B cell (primary cell): ENCODE measurements at regions not wholly inside any gene's neighbourhood (a gene's known extent, or its start where the extent isn't known, plus 50 kb on each side); places are given as distances from the start of the nearest gene placed in this dataset.

Source experiments
- EZH2 ChIP-seq: IDR thresholded peaks from 2 replicates; pipeline ENCODE4 v1.6.1; 2012; ENCODE audit warnings: borderline replicate concordance, low read depth, mild to moderate bottlenecking, moderate library complexity, low read length; ENCODE audit not compliant: insufficient read depth, poor library complexity, severe bottlenecking
- TF ChIP-seq, protein P1 (sequence below): fragments of 200-600 bp; IDR thresholded peaks from one replicate; pipeline ENCODE4 v1.8.0; 2022; ENCODE audit warnings: antibody characterized with exemption, mild to moderate bottlenecking

DNA sequence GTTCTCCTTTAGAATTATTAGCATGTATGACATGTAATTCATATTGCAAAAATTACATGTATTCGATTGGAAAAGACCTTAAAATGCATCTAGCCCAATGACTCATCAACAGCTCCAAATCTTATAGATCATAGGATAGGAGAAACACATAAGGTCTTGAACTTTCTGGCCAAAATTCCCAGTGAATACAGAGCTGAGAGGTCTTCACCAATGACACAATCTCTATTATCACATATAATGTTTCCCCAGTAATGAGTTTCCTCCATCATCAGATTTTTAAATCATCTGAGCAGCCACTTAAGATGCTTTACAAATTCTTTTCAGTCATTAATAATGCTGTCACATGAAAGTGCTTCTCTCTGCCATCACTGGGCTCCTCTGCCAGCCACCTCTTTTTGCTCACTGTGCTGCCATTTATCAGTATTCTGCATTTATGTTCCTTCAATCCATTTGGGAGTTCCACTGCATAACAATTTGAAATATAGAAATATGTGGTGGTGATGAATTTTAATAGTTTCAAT lies 804.9 kb downstream of the SUCLG1 start:
- TF ChIP-seq, protein P1, sequence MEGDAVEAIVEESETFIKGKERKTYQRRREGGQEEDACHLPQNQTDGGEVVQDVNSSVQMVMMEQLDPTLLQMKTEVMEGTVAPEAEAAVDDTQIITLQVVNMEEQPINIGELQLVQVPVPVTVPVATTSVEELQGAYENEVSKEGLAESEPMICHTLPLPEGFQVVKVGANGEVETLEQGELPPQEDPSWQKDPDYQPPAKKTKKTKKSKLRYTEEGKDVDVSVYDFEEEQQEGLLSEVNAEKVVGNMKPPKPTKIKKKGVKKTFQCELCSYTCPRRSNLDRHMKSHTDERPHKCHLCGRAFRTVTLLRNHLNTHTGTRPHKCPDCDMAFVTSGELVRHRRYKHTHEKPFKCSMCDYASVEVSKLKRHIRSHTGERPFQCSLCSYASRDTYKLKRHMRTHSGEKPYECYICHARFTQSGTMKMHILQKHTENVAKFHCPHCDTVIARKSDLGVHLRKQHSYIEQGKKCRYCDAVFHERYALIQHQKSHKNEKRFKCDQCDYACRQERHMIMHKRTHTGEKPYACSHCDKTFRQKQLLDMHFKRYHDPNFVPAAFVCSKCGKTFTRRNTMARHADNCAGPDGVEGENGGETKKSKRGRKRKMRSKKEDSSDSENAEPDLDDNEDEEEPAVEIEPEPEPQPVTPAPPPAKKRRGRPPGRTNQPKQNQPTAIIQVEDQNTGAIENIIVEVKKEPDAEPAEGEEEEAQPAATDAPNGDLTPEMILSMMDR: no peak
- TF ChIP-seq EZH2: no peak
